ENCODE measurements at regions not wholly inside any gene's neighbourhood (a gene's known extent, or its start where the extent isn't known, plus 50 kb on each side); places are given as distances from the start of the nearest gene placed in this dataset.

DNA sequence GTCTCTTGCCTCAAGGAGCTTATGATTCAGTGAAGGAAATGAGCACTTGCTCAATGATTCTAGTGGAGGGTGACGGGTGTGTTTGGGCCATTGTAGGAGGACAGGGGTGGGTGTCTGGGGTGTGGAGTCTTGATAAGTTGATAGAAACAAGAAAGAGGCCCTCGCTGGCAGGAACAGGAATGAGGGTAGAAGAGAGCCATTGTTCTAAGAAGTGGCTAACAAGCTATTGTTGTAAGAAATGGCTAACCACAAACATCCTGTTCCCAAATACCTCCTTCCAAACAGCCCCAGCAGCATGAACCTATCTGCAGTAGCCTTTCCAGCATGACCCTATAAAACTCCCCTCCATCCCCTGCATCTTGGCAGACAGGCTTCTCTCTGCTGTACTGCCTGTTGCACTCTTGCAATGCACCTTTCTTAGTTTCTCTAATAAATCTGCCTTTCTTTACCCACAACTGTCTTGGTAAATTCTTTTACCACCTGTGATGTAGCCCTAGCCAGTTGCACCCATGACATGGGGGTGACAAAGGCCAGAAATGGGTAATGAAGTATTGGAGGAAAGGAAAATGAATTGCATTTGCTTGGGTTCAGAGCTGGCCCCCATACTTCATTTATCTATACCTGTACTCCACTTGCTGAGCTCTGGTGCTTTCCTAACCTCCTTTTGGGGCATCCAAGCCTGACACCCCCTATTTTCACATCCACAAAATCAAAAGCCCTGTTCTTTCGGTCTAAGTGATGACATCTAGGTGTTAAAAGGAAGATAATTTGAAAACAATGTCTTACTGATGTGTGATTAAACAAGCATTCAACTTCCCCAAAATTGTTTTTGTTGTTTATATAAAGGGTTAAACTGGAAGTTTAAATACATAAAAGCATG, 389.1 kb downstream of the GRIN2B start:
- no peak for DNase-seq

DNA sequence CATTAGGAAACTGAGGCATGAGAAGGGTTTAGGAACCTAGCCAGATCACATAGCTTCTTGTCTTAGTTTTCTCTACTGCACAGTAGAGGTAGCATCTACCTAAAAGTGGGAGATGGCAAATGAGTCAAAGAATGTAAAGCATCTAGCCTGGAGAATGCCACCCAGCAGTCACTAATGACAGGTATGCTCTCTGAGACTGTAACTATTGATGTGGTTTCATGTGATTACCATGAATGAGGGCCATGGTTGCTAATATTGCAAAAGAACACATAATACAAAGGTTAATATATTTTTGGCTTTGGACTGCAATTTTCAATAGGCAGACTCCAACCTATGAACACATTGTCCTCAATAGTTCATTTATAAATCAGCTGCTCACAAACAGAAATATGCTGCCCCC, 389.9 kb downstream of the GRIN2B start:
- DNase-seq: no peak

- DNase-seq: no peak
Observed at GRCh38 chr12:13591059-13591458, 390.3 kb downstream of the GRIN2B start.

DNA sequence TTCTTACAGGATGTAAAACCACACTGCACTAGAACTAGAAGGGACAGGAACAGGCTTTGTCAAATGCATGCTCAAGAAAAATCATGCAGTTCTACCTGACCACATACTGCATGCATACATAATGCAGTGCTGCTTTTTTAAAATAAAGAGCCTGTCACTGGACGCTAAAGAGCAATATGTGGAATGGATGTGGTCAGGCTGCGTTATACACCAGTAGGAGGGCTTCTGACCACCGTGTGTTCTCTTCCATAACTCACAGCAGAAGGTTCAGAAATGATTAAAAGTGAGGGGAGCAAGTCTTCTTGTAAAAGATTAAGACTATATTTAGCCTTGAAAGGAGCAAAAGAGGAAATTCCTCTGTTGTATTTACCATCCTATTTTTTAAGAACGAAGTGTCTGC, 392.0 kb downstream of the EMP1 start:
- no peak for DNase-seq

DNA sequence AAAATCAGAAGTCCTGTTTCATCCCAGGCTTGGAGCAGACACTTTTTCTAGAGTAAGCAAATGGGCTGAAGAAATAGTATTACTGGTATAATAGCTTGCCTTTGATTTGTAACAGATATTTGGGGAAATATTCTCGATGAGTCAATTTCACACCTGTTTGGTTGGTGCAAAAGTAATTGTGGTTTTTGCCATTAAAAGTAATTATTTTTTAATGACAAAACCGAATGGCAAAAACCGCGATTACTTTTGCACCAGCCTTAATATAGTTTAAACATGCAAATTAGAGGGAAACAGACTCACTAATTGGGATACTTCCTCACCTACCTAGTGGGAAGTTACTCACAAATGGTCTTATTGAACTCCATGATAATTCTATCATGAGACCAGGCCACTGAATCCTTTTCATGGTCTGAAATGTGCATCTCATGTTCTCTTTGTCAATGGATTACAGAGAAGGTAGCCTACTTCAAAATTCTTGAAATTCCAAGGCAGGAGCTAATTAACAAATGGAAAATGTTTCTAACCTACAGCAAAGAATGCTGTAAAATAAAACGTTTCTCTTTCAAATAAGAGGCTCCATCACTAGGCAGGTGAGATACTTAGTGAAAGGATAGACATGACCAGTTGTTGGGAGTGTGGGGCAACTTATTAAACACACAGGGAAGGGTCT, 391.3 kb downstream of the EMP1 start:
- no peak for DNase-seq

DNA sequence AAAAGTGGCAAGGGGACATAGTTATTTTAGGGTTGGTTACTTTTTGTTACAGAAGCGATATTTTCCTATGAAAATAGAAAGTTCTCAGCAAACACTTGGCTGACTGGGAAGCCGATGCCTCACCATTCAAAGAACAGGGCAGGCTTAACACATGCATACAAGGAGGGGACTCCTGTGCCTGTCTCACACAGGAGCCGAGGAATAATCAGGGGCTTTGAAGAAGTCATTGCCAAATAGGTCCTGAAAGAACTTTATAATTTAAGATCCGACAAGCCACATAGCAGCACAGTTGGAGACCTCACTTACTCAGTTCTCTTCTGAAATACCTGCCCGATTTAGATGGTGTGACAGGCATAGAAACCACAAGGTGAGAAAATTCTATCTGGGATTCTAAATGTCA, 389.8 kb downstream of the EMP1 start:
- DNase-seq: no peak

GRCh38 chr12:13584541-13584940, 388.0 kb downstream of the EMP1 start:
- DNase-seq: no peak

DNA sequence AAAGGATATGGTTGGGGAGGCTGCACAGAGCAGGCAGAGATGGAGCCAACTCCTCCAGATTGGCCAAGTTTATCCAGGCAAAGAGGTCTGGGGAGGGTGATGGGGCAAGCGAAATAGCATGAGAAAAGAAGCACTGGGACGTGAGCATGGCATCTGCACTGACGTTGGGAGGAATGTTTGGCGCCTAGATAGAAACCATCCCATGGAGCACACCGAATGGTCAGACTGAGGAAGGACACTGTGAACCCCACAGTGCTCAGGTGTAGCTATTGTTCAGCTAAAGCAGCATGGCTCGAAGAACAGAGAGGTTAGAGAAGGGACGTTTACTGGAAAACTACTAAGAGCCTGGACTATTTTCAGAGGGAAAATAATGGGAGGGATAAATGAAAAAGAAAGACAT, 387.1 kb downstream of the EMP1 start:
- DNase-seq: no peak

- no peak for DNase-seq
Observed at GRCh38 chr12:13582421-13582820, 385.9 kb downstream of the EMP1 start.

- no peak for DNase-seq
Observed at GRCh38 chr12:13581031-13581430, 384.5 kb downstream of the EMP1 start.

DNA sequence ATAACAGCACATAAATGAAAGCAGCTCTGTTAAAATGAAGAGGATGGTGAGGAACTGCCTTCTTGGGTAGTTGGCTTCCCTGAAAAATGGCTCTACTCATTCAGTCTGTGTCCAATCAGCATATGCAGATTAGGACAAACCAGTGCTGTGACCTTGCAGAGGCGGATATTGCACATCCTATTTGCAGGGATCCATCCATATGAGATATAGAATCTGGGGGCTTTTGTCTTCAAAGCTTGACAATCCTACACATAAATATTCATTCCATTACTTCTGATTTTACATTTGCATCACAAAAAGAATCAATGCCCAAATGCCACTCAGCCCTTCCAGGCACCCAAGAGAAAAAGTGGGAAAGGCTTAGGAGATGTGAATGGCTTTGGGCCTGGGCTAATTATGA, 383.7 kb downstream of the EMP1 start:
- DNase-seq: no peak

GRCh38 chr12:13576935-13577500, 380.5 kb downstream of the EMP1 start:
- DNase-seq: no peak

DNA sequence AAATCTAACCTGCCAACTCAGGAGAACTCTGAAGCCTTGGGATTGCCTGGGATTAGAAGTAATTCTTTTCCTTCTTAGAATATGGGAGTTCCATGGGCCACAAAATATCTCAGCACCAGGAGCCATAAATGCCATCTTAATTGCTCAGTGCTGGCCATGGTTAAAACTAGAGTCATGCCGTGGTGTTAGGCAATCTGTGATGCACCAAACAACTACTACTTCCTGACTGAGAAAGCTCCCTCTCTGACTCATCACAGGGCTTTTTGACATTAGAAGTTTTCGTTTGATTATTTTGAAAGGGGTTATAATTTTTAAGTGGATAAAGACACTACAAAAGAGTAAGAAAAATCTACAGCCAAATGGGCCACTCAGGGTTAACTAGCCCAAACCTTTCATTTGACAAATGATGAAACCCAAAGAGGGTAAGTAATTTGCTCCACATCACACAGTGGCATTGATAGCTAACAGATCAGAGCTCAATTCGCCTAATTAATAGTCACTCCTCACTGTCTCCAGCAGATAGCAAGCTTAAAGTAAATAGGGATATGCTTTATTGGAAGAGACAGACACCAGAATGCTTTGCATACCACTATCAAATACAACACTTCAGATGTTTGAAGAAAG, 377.3 kb downstream of the EMP1 start:
- no peak for DNase-seq

DNA sequence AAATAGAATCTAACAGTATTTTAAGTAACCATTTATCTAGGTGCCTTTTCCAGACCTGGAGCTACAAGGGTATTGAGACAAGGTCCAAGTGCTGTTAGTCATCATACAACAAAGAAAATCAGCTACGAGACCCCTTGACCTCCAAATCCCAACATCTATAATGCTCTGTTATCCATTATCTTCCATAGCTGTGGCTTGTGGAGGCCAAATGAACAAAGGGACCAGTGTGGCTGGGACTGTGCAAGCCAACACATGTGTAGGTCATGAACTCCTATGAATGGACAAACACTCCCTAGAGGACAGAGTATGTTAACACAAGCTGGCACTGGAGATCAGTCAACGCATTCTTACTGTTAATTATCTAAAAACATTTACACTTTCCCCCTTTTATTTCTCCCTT, 374.5 kb downstream of the EMP1 start:
- DNase-seq: no peak

DNA sequence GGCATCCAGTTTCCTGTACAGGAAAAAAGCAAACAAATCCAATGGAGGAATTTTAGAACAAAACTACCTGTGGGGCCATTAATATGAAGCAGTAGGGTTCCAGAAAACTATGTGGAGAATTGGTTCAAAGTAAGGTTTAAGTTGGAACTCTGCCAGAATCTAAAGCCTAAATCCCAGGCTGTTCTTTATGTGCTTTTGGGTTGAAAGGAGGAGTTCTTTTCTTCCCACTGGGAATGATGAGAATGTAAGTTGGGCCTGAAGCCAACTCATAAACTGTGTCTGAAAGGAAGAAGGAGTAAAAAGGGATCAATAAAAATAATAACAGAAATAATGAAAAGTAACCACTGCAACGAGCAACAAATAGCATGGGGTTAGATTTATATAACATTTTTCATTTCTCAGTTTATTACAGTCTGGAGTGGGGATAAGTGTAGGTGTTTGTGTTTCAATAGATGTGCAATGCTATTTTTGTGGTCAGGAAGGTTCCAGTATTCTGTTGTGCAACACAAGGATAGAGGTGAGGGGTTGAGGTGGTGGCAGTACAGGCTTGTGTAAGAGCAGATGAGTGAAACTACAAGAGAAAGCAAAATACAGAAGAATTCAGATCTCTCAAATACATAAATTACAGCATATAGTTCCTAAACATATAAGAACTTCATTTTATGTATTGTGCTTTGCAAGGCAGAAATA, 373.6 kb downstream of the EMP1 start:
- no peak for DNase-seq

GRCh38 chr12:13566292-13566691, 369.8 kb downstream of the EMP1 start:
- DNase-seq: no peak

GRCh38 chr12:13564266-13564810, 367.8 kb downstream of the EMP1 start:
- no peak for DNase-seq

DNA sequence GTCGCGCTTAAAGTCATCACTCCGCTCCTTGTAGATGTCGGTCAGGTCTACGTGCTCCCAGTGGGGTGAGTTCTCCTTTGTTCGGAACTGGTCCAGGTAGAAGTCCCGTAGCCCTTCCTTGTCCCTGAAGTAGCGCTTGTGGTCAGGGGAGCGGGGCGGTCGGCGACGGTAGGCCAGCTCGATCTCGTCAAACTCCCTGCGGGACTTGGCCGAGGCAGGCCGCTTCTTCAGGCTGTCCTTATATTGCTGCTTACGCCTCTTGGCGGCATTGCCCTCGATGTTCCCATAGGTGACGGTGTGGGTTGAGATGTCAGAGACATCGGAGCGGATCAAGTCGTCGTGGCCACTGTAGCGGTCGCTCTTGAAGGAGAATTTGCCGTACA, 367.2 kb downstream of the EMP1 start:
- no peak for DNase-seq

- no peak for DNase-seq
Observed at GRCh38 chr12:13562915-13563742, 366.6 kb downstream of the EMP1 start.

GRCh38 chr12:13561923-13562322, 365.4 kb downstream of the EMP1 start:
- DNase-seq: no peak

DNA sequence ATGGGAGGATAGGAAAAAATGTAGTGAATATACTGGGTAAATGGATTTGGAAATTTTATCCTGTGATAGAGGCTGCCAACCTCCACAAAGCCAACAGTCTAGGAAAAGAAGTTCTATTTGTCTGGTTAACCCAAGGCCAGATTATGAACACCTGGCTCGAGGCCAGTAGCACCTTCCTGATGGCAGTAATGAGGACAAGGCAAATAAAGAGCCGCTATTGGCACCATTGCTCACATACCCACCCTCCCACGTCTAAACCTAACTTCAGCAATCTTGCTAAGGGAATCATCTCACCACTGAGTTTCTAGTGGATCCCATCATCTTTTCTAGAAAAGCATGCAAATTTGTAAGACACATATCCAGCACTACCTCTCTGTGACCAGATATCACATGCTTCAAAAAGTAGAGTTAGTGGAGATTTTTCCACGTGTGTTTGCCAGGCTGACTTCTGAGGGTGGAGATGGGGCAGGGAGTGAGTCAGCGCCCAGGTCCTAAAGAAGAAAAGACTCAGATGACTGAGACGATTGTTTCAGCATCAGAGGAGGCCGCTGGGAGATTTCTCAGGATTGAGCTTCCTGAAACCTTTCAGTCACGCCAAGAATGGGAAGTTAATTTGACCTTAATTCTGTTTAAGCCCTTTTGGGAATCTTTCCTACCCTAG, 362.9 kb downstream of the EMP1 start:
- DNase-seq: no peak

Measured in activated CD4-positive, alpha-beta T cell treated with anti-CD3 and anti-CD28 coated beads for 48 hours (primary cell).